Liver (tissue), 7 donors: ENCODE measurements at regions not wholly inside any gene's neighbourhood (a gene's known extent, or its start where the extent isn't known, plus 50 kb on each side); places are given as distances from the start of the nearest gene placed in this dataset.
"Not testable (repeated sequence)": the region's sequence is repeated elsewhere in the genome, so short reads cannot be mapped to it uniquely, and the experiment has no call there.

Experiments
- DNase-seq: peaks from one replicate; pipeline ENCODE4 v3.0.0-alpha.2; 2017; ENCODE audit warnings: low spot score
- H3K27ac ChIP-seq, 2 donors: one replicate each; pipeline ENCODE4 v1.7.0; 2013; ENCODE audit warnings: inconsistent platforms in 2 of 2, low read length in 2 of 2, control low read depth in 1 of 2, low read depth in 1 of 2, mild to moderate bottlenecking in 1 of 2
- H3K27me3 ChIP-seq, 4 donors: one replicate each; pipeline versions ENCODE4 v1.6.1 to v1.7.0; 2013; ENCODE audit warnings: low read length in 3 of 4, inconsistent platforms in 1 of 4, mild to moderate bottlenecking in 1 of 4, moderate library complexity in 1 of 4; ENCODE audit not compliant: control insufficient read depth in 4 of 4, insufficient read depth in 4 of 4
- H3K36me3 ChIP-seq, 4 donors: one replicate each; pipeline versions ENCODE4 v1.6.1 to v1.7.0; 2013; ENCODE audit warnings: low read length in 3 of 4, mild to moderate bottlenecking in 3 of 4, low read depth in 1 of 4, moderate library complexity in 1 of 4; ENCODE audit not compliant: control insufficient read depth in 4 of 4, insufficient read depth in 3 of 4
- H3K4me1 ChIP-seq, 4 donors: one replicate each; pipeline versions ENCODE4 v1.6.1 to v1.7.0; 2013; ENCODE audit warnings: low read length in 3 of 4, mild to moderate bottlenecking in 3 of 4, moderate library complexity in 1 of 4; ENCODE audit not compliant: control insufficient read depth in 4 of 4, insufficient read depth in 4 of 4
- H3K4me3 ChIP-seq, 3 donors: one replicate each; pipeline versions ENCODE4 v1.6.1 to v1.7.0; 2013; ENCODE audit warnings: low read length in 3 of 3, control low read depth in 1 of 3, low read depth in 1 of 3, mild to moderate bottlenecking in 1 of 3
- H3K9ac ChIP-seq, 2 donors: one replicate each; pipeline ENCODE4 v1.7.0; 2013; ENCODE audit warnings: low read length in 2 of 2, mild to moderate bottlenecking in 2 of 2, moderate library complexity in 2 of 2, control low read depth in 1 of 2, low read depth in 1 of 2
- H3K9me3 ChIP-seq, 4 donors: one replicate each; pipeline versions ENCODE4 v1.6.1 to v1.7.0; 2013; ENCODE audit warnings: low read length in 3 of 4; ENCODE audit not compliant: control insufficient read depth in 4 of 4
- FOXA1 ChIP-seq: IDR thresholded peaks from 2 replicates; pipeline ENCODE4 v1.6.1; 2016; ENCODE audit warnings: antibody characterized with exemption
- GABPA ChIP-seq, 2 donors: IDR thresholded peaks in 1 of 2; conservative IDR thresholded peaks in 1 of 2; 2 replicates each; pipeline ENCODE4 v1.6.1; 2016; ENCODE audit warnings: antibody characterized with exemption in 2 of 2, mild to moderate bottlenecking in 1 of 2, moderate library complexity in 1 of 2
- HNF4G ChIP-seq: IDR thresholded peaks from 2 replicates; pipeline ENCODE4 v1.6.1; 2016; ENCODE audit warnings: antibody characterized with exemption
- NR2F2 ChIP-seq: IDR thresholded peaks from 2 replicates; pipeline ENCODE4 v1.6.1; 2016; ENCODE audit warnings: antibody characterized with exemption
- RAD21 ChIP-seq, 2 donors: IDR thresholded peaks; 2 replicates each; pipeline ENCODE4 v1.6.1; 2016; ENCODE audit warnings: antibody characterized with exemption in 2 of 2, mild to moderate bottlenecking in 2 of 2
- YY1 ChIP-seq: IDR thresholded peaks from 2 replicates; pipeline ENCODE4 v1.6.1; 2016; ENCODE audit warnings: antibody characterized with exemption, mild to moderate bottlenecking
- WGBS: extraction: QIAGEN DNeasy Blood & Tissue Kit; methylation state at CpG from one replicate; pipeline ENCODE4 v1.1.7; 2013; 5-methylcytosine and 5-hydroxymethylcytosine counted together
- TF ChIP-seq, protein P1 (sequence below): IDR thresholded peaks from 2 replicates; pipeline ENCODE4 v1.6.1; 2016; ENCODE audit warnings: antibody characterized with exemption, mild to moderate bottlenecking
- TF ChIP-seq, protein P2 (sequence below): IDR thresholded peaks from 2 replicates; pipeline ENCODE4 v1.6.1; 2016; ENCODE audit warnings: antibody characterized with exemption
- donor health status: healthy.
- donor health status: healthy.
- donor health status: healthy.
- donor health status: healthy.

DNA sequence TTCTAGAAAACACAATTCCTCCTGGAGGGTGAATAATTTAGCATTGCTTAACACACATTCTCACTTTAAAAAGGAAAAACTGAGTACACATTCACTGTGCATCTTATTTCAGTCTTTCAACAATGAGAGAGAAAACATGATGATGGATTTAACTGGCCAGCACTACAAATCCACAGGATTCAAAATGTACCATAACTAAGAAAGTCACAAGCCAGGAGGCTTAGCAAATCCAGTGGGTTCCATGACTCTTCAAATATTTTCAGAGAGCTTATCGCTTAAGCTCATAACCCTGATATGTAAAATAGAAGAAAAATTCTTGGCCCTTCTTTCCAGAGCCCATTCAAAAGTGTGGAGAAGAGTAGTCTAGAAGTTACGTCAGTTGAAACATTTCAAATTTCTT lies 820.3 kb downstream of the LTN1 start:
- TF ChIP-seq, protein P1, sequence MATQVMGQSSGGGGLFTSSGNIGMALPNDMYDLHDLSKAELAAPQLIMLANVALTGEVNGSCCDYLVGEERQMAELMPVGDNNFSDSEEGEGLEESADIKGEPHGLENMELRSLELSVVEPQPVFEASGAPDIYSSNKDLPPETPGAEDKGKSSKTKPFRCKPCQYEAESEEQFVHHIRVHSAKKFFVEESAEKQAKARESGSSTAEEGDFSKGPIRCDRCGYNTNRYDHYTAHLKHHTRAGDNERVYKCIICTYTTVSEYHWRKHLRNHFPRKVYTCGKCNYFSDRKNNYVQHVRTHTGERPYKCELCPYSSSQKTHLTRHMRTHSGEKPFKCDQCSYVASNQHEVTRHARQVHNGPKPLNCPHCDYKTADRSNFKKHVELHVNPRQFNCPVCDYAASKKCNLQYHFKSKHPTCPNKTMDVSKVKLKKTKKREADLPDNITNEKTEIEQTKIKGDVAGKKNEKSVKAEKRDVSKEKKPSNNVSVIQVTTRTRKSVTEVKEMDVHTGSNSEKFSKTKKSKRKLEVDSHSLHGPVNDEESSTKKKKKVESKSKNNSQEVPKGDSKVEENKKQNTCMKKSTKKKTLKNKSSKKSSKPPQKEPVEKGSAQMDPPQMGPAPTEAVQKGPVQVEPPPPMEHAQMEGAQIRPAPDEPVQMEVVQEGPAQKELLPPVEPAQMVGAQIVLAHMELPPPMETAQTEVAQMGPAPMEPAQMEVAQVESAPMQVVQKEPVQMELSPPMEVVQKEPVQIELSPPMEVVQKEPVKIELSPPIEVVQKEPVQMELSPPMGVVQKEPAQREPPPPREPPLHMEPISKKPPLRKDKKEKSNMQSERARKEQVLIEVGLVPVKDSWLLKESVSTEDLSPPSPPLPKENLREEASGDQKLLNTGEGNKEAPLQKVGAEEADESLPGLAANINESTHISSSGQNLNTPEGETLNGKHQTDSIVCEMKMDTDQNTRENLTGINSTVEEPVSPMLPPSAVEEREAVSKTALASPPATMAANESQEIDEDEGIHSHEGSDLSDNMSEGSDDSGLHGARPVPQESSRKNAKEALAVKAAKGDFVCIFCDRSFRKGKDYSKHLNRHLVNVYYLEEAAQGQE = no peak
- no peak for TF ChIP-seq RAD21 (IDR thresholded peaks at IDR 0.05)
- no peak for TF ChIP-seq HNF4G
- no peak for TF ChIP-seq FOXA1
- no peak for TF ChIP-seq NR2F2
- no peak for TF ChIP-seq GABPA (IDR thresholded peaks at IDR 0.05 in 1 of 2, conservative IDR thresholded peaks at IDR 0.05 in 1 of 2)
- Histone ChIP-seq H3K4me1 (no peaks in the 10 kb centered on the region), H3K27ac (no peak overlapping the region), H3K27me3 (no peaks in the 10 kb centered on the region), H3K9me3 (no peaks in the 10 kb centered on the region), H3K4me3 (no peak overlapping the region), H3K36me3 (no peaks in the 10 kb centered on the region), H3K9ac (no peak overlapping the region)
- no peak for DNase-seq
- 94% methylated on average over 2 of the region's 2 CpGs for WGBS

DNA sequence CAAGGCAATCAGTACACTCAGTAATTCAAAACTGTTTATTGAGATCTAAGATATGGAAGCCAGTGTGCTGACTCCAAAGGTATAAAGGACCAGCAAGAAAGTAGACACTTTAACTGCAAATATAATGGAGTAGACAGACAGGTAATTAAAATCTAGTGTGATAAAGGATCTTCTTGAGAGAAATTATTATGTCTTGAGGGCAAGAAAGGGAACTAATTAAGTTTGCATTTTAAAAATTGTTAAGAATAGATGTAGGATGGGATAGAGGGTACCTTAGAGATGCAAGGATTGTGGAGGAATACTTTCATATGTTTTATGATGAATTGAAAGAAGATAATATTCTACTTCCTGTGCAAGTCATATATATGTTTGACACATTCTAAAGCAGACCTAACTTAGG lies 825.3 kb downstream of the LTN1 start:
- no peaks in the 10 kb centered on the region for H3K4me1 ChIP-seq
- TF ChIP-seq, protein P2, sequence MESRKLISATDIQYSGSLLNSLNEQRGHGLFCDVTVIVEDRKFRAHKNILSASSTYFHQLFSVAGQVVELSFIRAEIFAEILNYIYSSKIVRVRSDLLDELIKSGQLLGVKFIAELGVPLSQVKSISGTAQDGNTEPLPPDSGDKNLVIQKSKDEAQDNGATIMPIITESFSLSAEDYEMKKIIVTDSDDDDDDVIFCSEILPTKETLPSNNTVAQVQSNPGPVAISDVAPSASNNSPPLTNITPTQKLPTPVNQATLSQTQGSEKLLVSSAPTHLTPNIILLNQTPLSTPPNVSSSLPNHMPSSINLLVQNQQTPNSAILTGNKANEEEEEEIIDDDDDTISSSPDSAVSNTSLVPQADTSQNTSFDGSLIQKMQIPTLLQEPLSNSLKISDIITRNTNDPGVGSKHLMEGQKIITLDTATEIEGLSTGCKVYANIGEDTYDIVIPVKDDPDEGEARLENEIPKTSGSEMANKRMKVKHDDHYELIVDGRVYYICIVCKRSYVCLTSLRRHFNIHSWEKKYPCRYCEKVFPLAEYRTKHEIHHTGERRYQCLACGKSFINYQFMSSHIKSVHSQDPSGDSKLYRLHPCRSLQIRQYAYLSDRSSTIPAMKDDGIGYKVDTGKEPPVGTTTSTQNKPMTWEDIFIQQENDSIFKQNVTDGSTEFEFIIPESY = no peak
- no peak for TF ChIP-seq HNF4G
- TF ChIP-seq YY1 = no peak
- TF ChIP-seq FOXA1 = no peak
- no peaks in the 10 kb centered on the region for H3K27me3 ChIP-seq
- H3K9me3 ChIP-seq = no peaks in the 10 kb centered on the region
- no peak overlapping the region for H3K9ac ChIP-seq
- no peaks in the 10 kb centered on the region for H3K36me3 ChIP-seq
- H3K27ac ChIP-seq = no peak overlapping the region
- no peak overlapping the region for H3K4me3 ChIP-seq
- DNase-seq = no peak

DNA sequence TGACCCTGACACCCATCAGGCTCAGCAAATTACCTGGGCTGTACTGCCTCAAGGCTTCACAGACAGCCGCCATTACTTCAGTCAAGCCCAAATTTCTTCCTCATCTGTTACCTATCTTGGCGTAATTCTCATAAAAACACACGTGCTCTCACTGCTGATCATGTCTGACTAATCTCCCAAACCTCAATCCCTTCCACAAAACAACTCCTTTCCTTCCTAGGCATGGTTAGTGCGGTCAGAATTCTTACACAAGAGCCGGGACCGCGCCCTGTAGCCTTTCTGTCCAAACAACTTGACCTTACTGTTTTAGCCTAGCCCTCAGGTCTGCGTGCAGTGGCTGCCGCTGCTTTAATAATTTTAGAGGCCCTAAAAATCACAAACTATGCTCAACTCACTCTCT lies 828.2 kb downstream of the LTN1 start:
- not testable (repeated sequence) for DNase-seq, H3K4me3 ChIP-seq, H3K27ac ChIP-seq, H3K4me1 ChIP-seq, H3K9me3 ChIP-seq, H3K36me3 ChIP-seq, H3K9ac ChIP-seq, H3K27me3 ChIP-seq
- WGBS = 88% methylated on average over 9 of the region's 9 CpGs

DNA sequence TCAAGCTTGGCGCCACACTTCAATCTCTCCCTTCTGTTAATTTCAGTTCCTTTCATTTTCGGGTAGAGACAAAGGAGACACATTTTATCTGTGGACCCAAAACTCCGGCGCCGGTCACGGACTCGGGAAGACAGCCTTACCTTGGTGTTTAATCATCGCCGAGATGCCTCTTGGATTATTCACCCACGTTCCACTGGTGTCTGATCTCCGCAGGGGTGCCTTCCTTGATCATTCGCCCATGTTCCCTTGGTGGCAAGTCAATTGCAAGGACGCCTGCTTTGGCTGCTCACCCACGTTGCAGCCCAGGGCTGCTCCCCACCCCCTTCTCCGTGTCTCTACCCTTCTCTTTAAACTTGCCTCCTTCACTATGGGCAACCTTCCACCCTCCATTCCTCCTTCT lies 830.6 kb downstream of the LTN1 start:
- H3K9ac ChIP-seq, H3K27me3 ChIP-seq, H3K4me1 ChIP-seq, H3K36me3 ChIP-seq, DNase-seq, H3K9me3 ChIP-seq, H3K4me3 ChIP-seq, H3K27ac ChIP-seq: not testable (repeated sequence)
- WGBS = 94% methylated on average over 15 of the region's 15 CpGs
